NB4 (cell line): ENCODE measurements at regions not wholly inside any gene's neighbourhood (a gene's known extent, or its start where the extent isn't known, plus 50 kb on each side); places are given as distances from the start of the nearest gene placed in this dataset.

Experiments used
- MAX ChIP-seq: IDR thresholded peaks from 2 replicates; pipeline ENCODE4 v1.6.1; 2011; ENCODE audit warnings: low read depth, low read length
- POLR2A ChIP-seq: IDR thresholded peaks from 2 replicates; pipeline ENCODE4 v1.6.1; 2011; ENCODE audit warnings: mild to moderate bottlenecking; ENCODE audit not compliant: insufficient read length; ENCODE audit errors: extremely low read depth
- TF ChIP-seq, protein P1 (sequence below): IDR thresholded peaks from one replicate; pipeline ENCODE4 v1.5.1; 2012; ENCODE audit warnings: low read depth, low read length

- TF ChIP-seq, protein P1, sequence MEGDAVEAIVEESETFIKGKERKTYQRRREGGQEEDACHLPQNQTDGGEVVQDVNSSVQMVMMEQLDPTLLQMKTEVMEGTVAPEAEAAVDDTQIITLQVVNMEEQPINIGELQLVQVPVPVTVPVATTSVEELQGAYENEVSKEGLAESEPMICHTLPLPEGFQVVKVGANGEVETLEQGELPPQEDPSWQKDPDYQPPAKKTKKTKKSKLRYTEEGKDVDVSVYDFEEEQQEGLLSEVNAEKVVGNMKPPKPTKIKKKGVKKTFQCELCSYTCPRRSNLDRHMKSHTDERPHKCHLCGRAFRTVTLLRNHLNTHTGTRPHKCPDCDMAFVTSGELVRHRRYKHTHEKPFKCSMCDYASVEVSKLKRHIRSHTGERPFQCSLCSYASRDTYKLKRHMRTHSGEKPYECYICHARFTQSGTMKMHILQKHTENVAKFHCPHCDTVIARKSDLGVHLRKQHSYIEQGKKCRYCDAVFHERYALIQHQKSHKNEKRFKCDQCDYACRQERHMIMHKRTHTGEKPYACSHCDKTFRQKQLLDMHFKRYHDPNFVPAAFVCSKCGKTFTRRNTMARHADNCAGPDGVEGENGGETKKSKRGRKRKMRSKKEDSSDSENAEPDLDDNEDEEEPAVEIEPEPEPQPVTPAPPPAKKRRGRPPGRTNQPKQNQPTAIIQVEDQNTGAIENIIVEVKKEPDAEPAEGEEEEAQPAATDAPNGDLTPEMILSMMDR: no peak
- TF ChIP-seq POLR2A (no peak), MAX (no peak)
Observed at GRCh38 chr2:160868891-160869290, 291.3 kb upstream of the TANK start.
